WTC11 (cell line): ENCODE measurements at regions not wholly inside any gene's neighbourhood (a gene's known extent, or its start where the extent isn't known, plus 50 kb on each side); places are given as distances from the start of the nearest gene placed in this dataset.
"Not testable (repeated sequence)": the region's sequence is repeated elsewhere in the genome, so short reads cannot be mapped to it uniquely, and the experiment has no call there.

ENCODE experiments used
- ATAC-seq: fragments of 200-7000 bp; cut with Tn5 transposase; 2 replicates; pipeline ENCODE4 v1.10.0; 2021; ENCODE audit warnings: mild to moderate bottlenecking, moderate library complexity
- CTCF ChIA-PET: fragments of 300-600 bp; sonication (Branson Sonifier 250); formaldehyde crosslinking; loops from one replicate; lab custom pipeline; 2021; ENCODE audit warnings: antibody characterized with exemption; lab: Charles Lee
- POLR2A ChIA-PET: fragments of 350-600 bp; sonication (Branson Sonifier 250); formaldehyde crosslinking; loops from one replicate; lab custom pipeline; 2021; ENCODE audit warnings: antibody characterized with exemption; lab: Charles Lee
- DNase-seq: peaks from one replicate; pipeline ENCODE4 v3.0.0; 2021; ENCODE audit warnings: low spot score
- H3K27ac Mint-ChIP-seq: 2 replicates; pipeline ENCODE4 v1.8.0; 2021; ENCODE audit warnings: mixed read lengths
- H3K27me3 Mint-ChIP-seq: 2 replicates; pipeline ENCODE4 v1.8.0; 2021; ENCODE audit warnings: low read depth, mild to moderate bottlenecking, moderate library complexity, mixed read lengths
- H3K36me3 Mint-ChIP-seq: 2 replicates; pipeline ENCODE4 v1.8.0; 2021; ENCODE audit warnings: mixed read lengths
- H3K4me1 Mint-ChIP-seq: 2 replicates; pipeline ENCODE4 v1.8.0; 2022; ENCODE audit warnings: mixed read lengths
- H3K4me3 Mint-ChIP-seq: 2 replicates; pipeline ENCODE4 v1.8.0; 2021; ENCODE audit warnings: mild to moderate bottlenecking, moderate library complexity, mixed read lengths
- H3K9me3 Mint-ChIP-seq: 2 replicates; pipeline ENCODE4 v1.8.0; 2021; ENCODE audit warnings: mixed read lengths
- AFF4 ChIP-seq: sonication (generic); formaldehyde crosslinking; IDR thresholded peaks from 2 replicates; pipeline ENCODE4 v1.8.1; 2023; ENCODE audit warnings: mild to moderate bottlenecking, missing genetic modification reagents, borderline replicate concordance
- CBFB ChIP-seq: sonication (generic); formaldehyde crosslinking; IDR thresholded peaks from 2 replicates; pipeline ENCODE4 v1.8.1; 2022; ENCODE audit warnings: mild to moderate bottlenecking, low read depth, missing genetic modification reagents
- CDX4 ChIP-seq: fragments of 250-450 bp; sonication (Bioruptor Pico); IDR thresholded peaks from 2 replicates; pipeline ENCODE4 v1.9.0; 2021; ENCODE audit warnings: moderate library complexity, mild to moderate bottlenecking, inconsistent platforms, borderline replicate concordance
- CTCF ChIP-seq: fragments of 200-600 bp; IDR thresholded peaks from 2 replicates; pipeline ENCODE4 v1.8.0; 2022; ENCODE audit warnings: antibody characterized with exemption
- FOXJ3 ChIP-seq: sonication (generic); formaldehyde crosslinking; IDR thresholded peaks from 2 replicates; pipeline ENCODE4 v1.9.0; 2021; ENCODE audit warnings: missing genetic modification reagents, mild to moderate bottlenecking, borderline replicate concordance
- HMGA2 ChIP-seq: fragments of 250-450 bp; sonication (Bioruptor Pico); IDR thresholded peaks from 2 replicates; pipeline ENCODE4 v1.4.0; 2021; ENCODE audit warnings: mild to moderate bottlenecking, moderate library complexity
- IRF2 ChIP-seq: sonication (generic); formaldehyde crosslinking; IDR thresholded peaks from 2 replicates; pipeline ENCODE4 v1.8.0; 2022; ENCODE audit warnings: low read depth, missing genetic modification reagents, borderline replicate concordance
- JAZF1 ChIP-seq: fragments of 250-450 bp; sonication (Bioruptor Pico); IDR thresholded peaks from 2 replicates; pipeline ENCODE4 v1.9.0; 2021; ENCODE audit warnings: moderate library complexity, mild to moderate bottlenecking, inconsistent platforms
- MAX ChIP-seq: sonication (generic); formaldehyde crosslinking; IDR thresholded peaks from 2 replicates; pipeline ENCODE4 v1.8.0; 2022; ENCODE audit warnings: mild to moderate bottlenecking, missing genetic modification reagents
- MLX ChIP-seq: sonication (generic); formaldehyde crosslinking; IDR thresholded peaks from 2 replicates; pipeline ENCODE4 v1.8.1; 2023; ENCODE audit warnings: mild to moderate bottlenecking, missing genetic modification reagents, moderate library complexity
- MXD4 ChIP-seq: fragments of 250-450 bp; sonication (Bioruptor Pico); IDR thresholded peaks from 2 replicates; pipeline ENCODE4 v1.8.0; 2021; ENCODE audit warnings: mild to moderate bottlenecking, moderate library complexity, borderline replicate concordance
- NFE2L1 ChIP-seq: sonication (generic); formaldehyde crosslinking; IDR thresholded peaks from 2 replicates; pipeline ENCODE4 v1.8.1; 2023; ENCODE audit warnings: missing genetic modification reagents
- NR3C1 ChIP-seq: sonication (generic); formaldehyde crosslinking; conservative IDR thresholded peaks from 2 replicates; pipeline ENCODE4 v1.8.1; 2023; ENCODE audit warnings: low read depth, mild to moderate bottlenecking, missing genetic modification reagents
- RELA ChIP-seq: sonication (generic); formaldehyde crosslinking; IDR thresholded peaks from 2 replicates; pipeline ENCODE4 v1.8.1; 2022; ENCODE audit warnings: missing genetic modification reagents, mild to moderate bottlenecking, borderline replicate concordance
- SMAD4 ChIP-seq: sonication (generic); formaldehyde crosslinking; IDR thresholded peaks from 2 replicates; pipeline ENCODE4 v1.8.0; 2022; ENCODE audit warnings: mild to moderate bottlenecking, missing genetic modification reagents
- STAT6 ChIP-seq: sonication (generic); formaldehyde crosslinking; conservative IDR thresholded peaks from 2 replicates; pipeline ENCODE4 v1.8.1; 2023; ENCODE audit warnings: mild to moderate bottlenecking, low read depth, missing genetic modification reagents, moderate library complexity
- TCF7 ChIP-seq: sonication (generic); formaldehyde crosslinking; IDR thresholded peaks from 2 replicates; pipeline ENCODE4 v1.8.0; 2022; ENCODE audit warnings: mild to moderate bottlenecking, low read depth, missing genetic modification reagents, moderate library complexity
- TP53 ChIP-seq: sonication (generic); formaldehyde crosslinking; IDR thresholded peaks from 2 replicates; pipeline ENCODE4 v1.8.1; 2023; ENCODE audit warnings: mild to moderate bottlenecking, missing genetic modification reagents
- USF1 ChIP-seq: sonication (generic); formaldehyde crosslinking; IDR thresholded peaks from 2 replicates; pipeline ENCODE4 v1.8.0; 2022; ENCODE audit warnings: mild to moderate bottlenecking, missing genetic modification reagents
- ZNF219 ChIP-seq: sonication (generic); formaldehyde crosslinking; IDR thresholded peaks from 2 replicates; pipeline ENCODE4 v1.8.0; 2023; ENCODE audit warnings: missing genetic modification reagents, mild to moderate bottlenecking, borderline replicate concordance
- ZNF232 ChIP-seq: sonication (generic); formaldehyde crosslinking; IDR thresholded peaks from 2 replicates; pipeline ENCODE4 v1.8.0; 2022; ENCODE audit warnings: mild to moderate bottlenecking, missing genetic modification reagents

- POLR2A ChIA-PET, result no interaction called here
- Mint-ChIP-seq H3K27me3 (no peaks in the 10 kb centered on the region), H3K9me3 (peaks cover 62% of the 10 kb centered on the region), H3K36me3 (peaks cover 34% of the 10 kb centered on the region), H3K4me1 (no peaks in the 10 kb centered on the region), H3K27ac (no peak overlapping the region), H3K4me3 (no peak overlapping the region)
- no peak for ATAC-seq
- CTCF ChIA-PET, result no interaction called here
- TF ChIP-seq MAX (CRISPR knock-in tag) (no peak), RELA (CRISPR knock-in tag) (no peak), MXD4 (CRISPR knock-in tag) (no peak), CBFB (CRISPR knock-in tag) (no peak), USF1 (CRISPR knock-in tag) (no peak), SMAD4 (no peak)
- DNase-seq, result no peak
Measured at GRCh38 chr1:118459871-118460270, 274.8 kb upstream of the SPAG17 start.

GRCh38 chr1:118453856-118454255 is 268.8 kb upstream of the SPAG17 start:
- Mint-ChIP-seq H3K36me3 (peaks cover 23% of the 10 kb centered on the region), H3K9me3 (peaks cover 68% of the 10 kb centered on the region)
- H3K4me3 Mint-ChIP-seq, ATAC-seq, POLR2A ChIA-PET, H3K4me1 Mint-ChIP-seq, CTCF ChIA-PET, DNase-seq, H3K27me3 Mint-ChIP-seq, H3K27ac Mint-ChIP-seq: not testable (repeated sequence)

- Mint-ChIP-seq H3K9me3 (peaks cover 35% of the 10 kb centered on the region), H3K4me3 (no peak overlapping the region), H3K27me3 (no peaks in the 10 kb centered on the region), H3K27ac (no peak overlapping the region), H3K36me3 (peaks cover 22% of the 10 kb centered on the region), H3K4me1 (peaks cover 7% of the 10 kb centered on the region)
- DNase-seq (no peak), ATAC-seq (no peak)
- POLR2A ChIA-PET, result no interaction called here
- CTCF ChIA-PET, result no interaction called here
- no peak for TF ChIP-seq RELA (CRISPR knock-in tag)
- no peak for TF ChIP-seq IRF2 (CRISPR knock-in tag)
- no peak for TF ChIP-seq STAT6 (CRISPR knock-in tag)
- no peak for TF ChIP-seq CTCF
- TF ChIP-seq ZNF232 (CRISPR knock-in tag), result no peak
- TF ChIP-seq MXD4 (CRISPR knock-in tag), result no peak
- TF ChIP-seq CDX4 (CRISPR knock-in tag), result no peak
- TF ChIP-seq MLX (CRISPR knock-in tag), result no peak
- TF ChIP-seq HMGA2, result no peak
- TF ChIP-seq MAX (CRISPR knock-in tag), result no peak
- TF ChIP-seq NFE2L1 (CRISPR knock-in tag), result no peak
- no peak for TF ChIP-seq AFF4 (CRISPR knock-in tag)
- TF ChIP-seq NR3C1 (CRISPR knock-in tag), result no peak
- no peak for TF ChIP-seq TP53 (CRISPR knock-in tag)
- no peak for TF ChIP-seq ZNF219
- no peak for TF ChIP-seq FOXJ3
- TF ChIP-seq TCF7 (CRISPR knock-in tag), result no peak
- no peak for TF ChIP-seq JAZF1
Measured at GRCh38 chr1:118445156-118445555, 260.1 kb upstream of the SPAG17 start.
